ENCODE measurements at regions not wholly inside any gene's neighbourhood (a gene's known extent, or its start where the extent isn't known, plus 50 kb on each side); places are given as distances from the start of the nearest gene placed in this dataset.

DNA sequence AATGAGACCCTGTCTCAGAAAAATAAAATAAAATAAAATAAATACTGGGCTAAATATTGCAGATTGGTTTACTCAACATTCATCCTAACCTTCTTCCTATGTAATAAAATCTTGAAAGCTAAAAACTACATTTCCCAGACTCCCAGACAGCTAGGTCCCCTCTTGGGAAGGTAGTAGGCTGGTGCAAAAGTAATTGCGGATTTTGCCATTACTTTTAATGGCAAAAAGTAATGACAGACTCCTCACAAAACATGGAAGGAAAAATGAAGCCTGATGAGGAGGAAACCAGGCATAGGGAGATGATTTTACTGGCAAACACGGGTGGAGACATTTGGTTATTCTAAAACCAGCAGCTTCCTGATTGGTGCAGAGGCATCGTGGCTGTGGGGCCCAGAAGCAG lies 70.6 kb upstream of the E2F3 start:
- TF ChIP-seq, protein P1, sequence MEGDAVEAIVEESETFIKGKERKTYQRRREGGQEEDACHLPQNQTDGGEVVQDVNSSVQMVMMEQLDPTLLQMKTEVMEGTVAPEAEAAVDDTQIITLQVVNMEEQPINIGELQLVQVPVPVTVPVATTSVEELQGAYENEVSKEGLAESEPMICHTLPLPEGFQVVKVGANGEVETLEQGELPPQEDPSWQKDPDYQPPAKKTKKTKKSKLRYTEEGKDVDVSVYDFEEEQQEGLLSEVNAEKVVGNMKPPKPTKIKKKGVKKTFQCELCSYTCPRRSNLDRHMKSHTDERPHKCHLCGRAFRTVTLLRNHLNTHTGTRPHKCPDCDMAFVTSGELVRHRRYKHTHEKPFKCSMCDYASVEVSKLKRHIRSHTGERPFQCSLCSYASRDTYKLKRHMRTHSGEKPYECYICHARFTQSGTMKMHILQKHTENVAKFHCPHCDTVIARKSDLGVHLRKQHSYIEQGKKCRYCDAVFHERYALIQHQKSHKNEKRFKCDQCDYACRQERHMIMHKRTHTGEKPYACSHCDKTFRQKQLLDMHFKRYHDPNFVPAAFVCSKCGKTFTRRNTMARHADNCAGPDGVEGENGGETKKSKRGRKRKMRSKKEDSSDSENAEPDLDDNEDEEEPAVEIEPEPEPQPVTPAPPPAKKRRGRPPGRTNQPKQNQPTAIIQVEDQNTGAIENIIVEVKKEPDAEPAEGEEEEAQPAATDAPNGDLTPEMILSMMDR (IDR thresholded peaks at IDR 0.05): no peak
- no peak for TF ChIP-seq ZFX (IDR thresholded peaks at IDR 0.05; ENCODE audit: borderline replicate concordance)

Measured in 22Rv1 (cell line).